ENCODE measurements at regions not wholly inside any gene's neighbourhood (a gene's known extent, or its start where the extent isn't known, plus 50 kb on each side); places are given as distances from the start of the nearest gene placed in this dataset.

- no peak overlapping the region for H3K4me3 ChIP-seq (ENCODE audit: low read depth, low read length)
- TF ChIP-seq CTCF (IDR thresholded peaks at IDR 0.05; ENCODE audit: insufficient read depth, low read depth, low read length, missing control alignments) = no peak
- no peak for DNase-seq (ENCODE audit: low read depth)
Measured at GRCh38 chr2:215752436-215752835, 260.9 kb downstream of the MREG start.

GRCh38 chr2:215751911-215752272 is 261.5 kb downstream of the MREG start:
- TF ChIP-seq CTCF (IDR thresholded peaks at IDR 0.05; ENCODE audit: insufficient read depth, low read depth, low read length, missing control alignments) = no peak
- H3K4me3 ChIP-seq (ENCODE audit: low read depth, low read length) = no peak overlapping the region
- DNase-seq (ENCODE audit: low read depth) = no peak

- DNase-seq (ENCODE audit: low read depth) = no peak
- H3K4me3 ChIP-seq (ENCODE audit: low read depth, low read length) = no peak overlapping the region
- no peak for TF ChIP-seq CTCF (IDR thresholded peaks at IDR 0.05; ENCODE audit: insufficient read depth, low read depth, low read length, missing control alignments)
Measured at GRCh38 chr2:215751200-215751910, 262.0 kb downstream of the MREG start.

GRCh38 chr2:215750763-215751162 is 262.6 kb downstream of the MREG start:
- TF ChIP-seq CTCF (IDR thresholded peaks at IDR 0.05; ENCODE audit: insufficient read depth, low read depth, low read length, missing control alignments) = no peak
- peak; percentile 8 for DNase-seq (ENCODE audit: low read depth)
- H3K4me3 ChIP-seq (ENCODE audit: low read depth, low read length) = no peak overlapping the region

- no peak overlapping the region for H3K4me3 ChIP-seq (ENCODE audit: low read depth, low read length)
- DNase-seq (ENCODE audit: low read depth) = no peak
- TF ChIP-seq CTCF (IDR thresholded peaks at IDR 0.05; ENCODE audit: insufficient read depth, low read depth, low read length, missing control alignments) = no peak
Measured at GRCh38 chr2:215749092-215749957, 264.0 kb downstream of the MREG start.

- no peak for DNase-seq (ENCODE audit: low read depth)
- TF ChIP-seq CTCF (IDR thresholded peaks at IDR 0.05; ENCODE audit: insufficient read depth, low read depth, low read length, missing control alignments) = no peak
- no peak overlapping the region for H3K4me3 ChIP-seq (ENCODE audit: low read depth, low read length)
Measured at GRCh38 chr2:215748446-215748845, 264.9 kb downstream of the MREG start.

All from GM12865 (cell line).